Esophagus muscularis mucosa (tissue), 2 donors: ENCODE measurements at regions not wholly inside any gene's neighbourhood (a gene's known extent, or its start where the extent isn't known, plus 50 kb on each side); places are given as distances from the start of the nearest gene placed in this dataset.

Source experiments
- POLR2A ChIP-seq: fragments of 450-650 bp; IDR thresholded peaks from one replicate; pipeline ENCODE4 v1.6.1; 2017; ENCODE audit warnings: antibody characterized with exemption, moderate library complexity, mild to moderate bottlenecking, low read depth
- POLR2AphosphoS5 ChIP-seq, 2 donors: sonication (generic); formaldehyde crosslinking; IDR thresholded peaks; one replicate each; pipeline ENCODE4 v1.6.1; 2017; ENCODE audit warnings: antibody characterized with exemption in 2 of 2

DNA sequence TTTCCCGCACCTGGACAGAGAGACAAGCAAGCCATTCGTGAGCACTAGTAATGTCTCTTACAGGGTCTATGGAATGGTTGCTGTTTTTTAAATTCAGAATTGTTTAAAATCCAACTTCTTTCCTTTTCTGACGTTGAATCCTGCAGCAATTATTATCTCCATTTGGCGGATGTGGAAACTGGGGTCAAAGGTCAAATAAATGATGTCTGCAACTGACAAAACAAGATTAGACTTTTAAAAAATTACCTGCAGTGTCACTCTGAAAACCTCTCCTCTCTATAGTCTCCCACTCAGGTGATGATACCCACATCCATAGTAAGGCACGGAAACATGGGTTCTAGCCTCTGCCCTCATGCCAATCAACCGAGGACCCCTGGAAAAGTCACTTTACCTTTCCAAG is 142.7 kb upstream of the SMIM23 start:
- TF ChIP-seq POLR2A (no peak), POLR2AphosphoS5 (IDR thresholded peaks at IDR 0.05) (no peak)
